ENCODE measurements at regions not wholly inside any gene's neighbourhood (a gene's known extent, or its start where the extent isn't known, plus 50 kb on each side); places are given as distances from the start of the nearest gene placed in this dataset.

DNA sequence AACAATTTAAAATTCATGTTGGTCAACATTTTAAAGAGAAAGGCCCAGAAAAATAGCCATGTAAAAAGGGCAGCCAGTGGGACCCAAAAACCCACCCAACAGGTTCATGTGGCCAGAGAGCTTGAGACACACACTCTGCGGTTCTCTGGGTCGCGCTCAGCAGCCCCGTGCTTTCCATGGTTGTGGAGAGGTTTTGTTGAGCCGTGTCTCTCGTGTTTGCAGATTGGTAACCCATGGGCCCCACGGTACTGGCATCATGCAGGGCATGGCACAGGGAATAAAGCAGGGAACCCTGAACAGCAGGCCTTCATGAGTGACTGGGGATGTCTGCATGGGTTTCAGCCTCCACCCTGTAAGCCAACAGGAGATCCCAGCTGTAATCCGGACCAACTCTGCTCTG is 127.7 kb upstream of the CST7 start:
- Histone ChIP-seq H3K9me1 (ENCODE audit: insufficient read depth, low read length) (no peaks in the 10 kb centered on the region), H3K27ac (ENCODE audit: insufficient read depth, low read length) (no peak overlapping the region), H4K91ac (ENCODE audit: insufficient read depth, low read depth, low read length) (no peak overlapping the region), H3K4ac (ENCODE audit: low read depth, low read length) (no peak overlapping the region), H3K27me3 (ENCODE audit: control insufficient read depth, insufficient read depth, low read length) (peaks cover 8% of the 10 kb centered on the region), H3K36me3 (ENCODE audit: control insufficient read depth, insufficient read depth, low read length) (no peaks in the 10 kb centered on the region), H3K4me1 (ENCODE audit: control insufficient read depth, insufficient read depth, low read length) (no peaks in the 10 kb centered on the region), H2BK5ac (ENCODE audit: low read depth, low read length, poor library complexity, severe bottlenecking) (no peak overlapping the region), H3K79me1 (ENCODE audit: low read depth in 1 of 2, low read length in 2 of 2) (no peaks in the 10 kb centered on the region), H3K23ac (ENCODE audit: low read depth, low read length) (no peak overlapping the region), H2BK120ac (ENCODE audit: low read depth, low read length) (no peak overlapping the region), H3K4me3 (ENCODE audit: insufficient read depth, low read depth, low read length) (no peak overlapping the region), H3K4me2 (ENCODE audit: low read depth, low read length) (no peak overlapping the region), H3K9me3 (ENCODE audit: control insufficient read depth, insufficient read depth, low read length) (no peaks in the 10 kb centered on the region), H2BK20ac (ENCODE audit: low read depth, low read length) (no peak overlapping the region), H2AK9ac (replicated peaks; ENCODE audit: low read depth, low read length, poor library complexity) (no peak overlapping the region), H4K5ac (ENCODE audit: low read depth, low read length) (no peak overlapping the region), H2AFZ (replicated peaks; ENCODE audit: low read length, poor library complexity) (no peak overlapping the region), H2AK5ac (ENCODE audit: low read depth, low read length) (no peak overlapping the region), H3K18ac (ENCODE audit: low read depth, low read length) (no peak overlapping the region), H3K9ac (ENCODE audit: low read depth, low read length) (no peak overlapping the region), H4K20me1 (ENCODE audit: insufficient read depth, low read length) (no peaks in the 10 kb centered on the region), H3K14ac (replicated peaks; ENCODE audit: low read depth, low read length) (no peak overlapping the region), H3K56ac (ENCODE audit: extremely low read depth, insufficient read depth, low read length) (no peak overlapping the region), H4K8ac (ENCODE audit: low read depth in 2 of 2, low read length in 2 of 2) (no peak overlapping the region), H2BK15ac (ENCODE audit: low read depth, low read length) (no peak overlapping the region)
- DNase-seq (no peak), ATAC-seq (ENCODE audit: low read depth) (no peak)
- ChIA-PET CTCF (no interaction called here), POLR2A (ENCODE audit: unreplicated experiment) (no interaction called here)
- intact Hi-C loops (cut with micrococcal nuclease), result no loop called here
- dilution Hi-C loops (cut with HindIII; ENCODE audit: low sequenced_read_pairs, unreplicated experiment), result no loop called here
- no peak for TF ChIP-seq RAD21 (IDR thresholded peaks at IDR 0.05; ENCODE audit: low read length)
- TF ChIP-seq FOS (IDR thresholded peaks at IDR 0.05; ENCODE audit: low read depth, low read length), result no peak
- no peak for TF ChIP-seq SMC3 (IDR thresholded peaks at IDR 0.05; ENCODE audit: low read depth, low read length)
- TF ChIP-seq NFE2L2 (IDR thresholded peaks at IDR 0.05; ENCODE audit: low read depth, low read length), result no peak
- no peak for TF ChIP-seq RCOR1 (IDR thresholded peaks at IDR 0.05; ENCODE audit: insufficient replicate concordance, low read length)
- no peak for TF ChIP-seq MAFK (IDR thresholded peaks at IDR 0.05; ENCODE audit: low read depth, low read length)
- TF ChIP-seq POLR2A (IDR thresholded peaks at IDR 0.05; ENCODE audit: low read depth, low read length), result no peak
- TF ChIP-seq, protein P1, sequence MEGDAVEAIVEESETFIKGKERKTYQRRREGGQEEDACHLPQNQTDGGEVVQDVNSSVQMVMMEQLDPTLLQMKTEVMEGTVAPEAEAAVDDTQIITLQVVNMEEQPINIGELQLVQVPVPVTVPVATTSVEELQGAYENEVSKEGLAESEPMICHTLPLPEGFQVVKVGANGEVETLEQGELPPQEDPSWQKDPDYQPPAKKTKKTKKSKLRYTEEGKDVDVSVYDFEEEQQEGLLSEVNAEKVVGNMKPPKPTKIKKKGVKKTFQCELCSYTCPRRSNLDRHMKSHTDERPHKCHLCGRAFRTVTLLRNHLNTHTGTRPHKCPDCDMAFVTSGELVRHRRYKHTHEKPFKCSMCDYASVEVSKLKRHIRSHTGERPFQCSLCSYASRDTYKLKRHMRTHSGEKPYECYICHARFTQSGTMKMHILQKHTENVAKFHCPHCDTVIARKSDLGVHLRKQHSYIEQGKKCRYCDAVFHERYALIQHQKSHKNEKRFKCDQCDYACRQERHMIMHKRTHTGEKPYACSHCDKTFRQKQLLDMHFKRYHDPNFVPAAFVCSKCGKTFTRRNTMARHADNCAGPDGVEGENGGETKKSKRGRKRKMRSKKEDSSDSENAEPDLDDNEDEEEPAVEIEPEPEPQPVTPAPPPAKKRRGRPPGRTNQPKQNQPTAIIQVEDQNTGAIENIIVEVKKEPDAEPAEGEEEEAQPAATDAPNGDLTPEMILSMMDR (conservative IDR thresholded peaks at IDR 0.05; ENCODE audit: low read depth, low read length), result no peak
- TF ChIP-seq CHD1 (IDR thresholded peaks at IDR 0.05; ENCODE audit: low read depth, low read length), result no peak
- no peak for TF ChIP-seq CEBPB (IDR thresholded peaks at IDR 0.05; ENCODE audit: low read depth, low read length)
- TF ChIP-seq BHLHE40 (IDR thresholded peaks at IDR 0.05; ENCODE audit: low read depth, low read length), result no peak
- TF ChIP-seq, protein P2, sequence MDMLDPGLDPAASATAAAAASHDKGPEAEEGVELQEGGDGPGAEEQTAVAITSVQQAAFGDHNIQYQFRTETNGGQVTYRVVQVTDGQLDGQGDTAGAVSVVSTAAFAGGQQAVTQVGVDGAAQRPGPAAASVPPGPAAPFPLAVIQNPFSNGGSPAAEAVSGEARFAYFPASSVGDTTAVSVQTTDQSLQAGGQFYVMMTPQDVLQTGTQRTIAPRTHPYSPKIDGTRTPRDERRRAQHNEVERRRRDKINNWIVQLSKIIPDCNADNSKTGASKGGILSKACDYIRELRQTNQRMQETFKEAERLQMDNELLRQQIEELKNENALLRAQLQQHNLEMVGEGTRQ (IDR thresholded peaks at IDR 0.05; ENCODE audit: low read depth, low read length), result no peak
- no peak for TF ChIP-seq MAZ (IDR thresholded peaks at IDR 0.05; ENCODE audit: borderline replicate concordance, low read depth, low read length)
- TF ChIP-seq RFX5 (IDR thresholded peaks at IDR 0.05; ENCODE audit: low read depth, low read length), result no peak
- TF ChIP-seq, protein P3, sequence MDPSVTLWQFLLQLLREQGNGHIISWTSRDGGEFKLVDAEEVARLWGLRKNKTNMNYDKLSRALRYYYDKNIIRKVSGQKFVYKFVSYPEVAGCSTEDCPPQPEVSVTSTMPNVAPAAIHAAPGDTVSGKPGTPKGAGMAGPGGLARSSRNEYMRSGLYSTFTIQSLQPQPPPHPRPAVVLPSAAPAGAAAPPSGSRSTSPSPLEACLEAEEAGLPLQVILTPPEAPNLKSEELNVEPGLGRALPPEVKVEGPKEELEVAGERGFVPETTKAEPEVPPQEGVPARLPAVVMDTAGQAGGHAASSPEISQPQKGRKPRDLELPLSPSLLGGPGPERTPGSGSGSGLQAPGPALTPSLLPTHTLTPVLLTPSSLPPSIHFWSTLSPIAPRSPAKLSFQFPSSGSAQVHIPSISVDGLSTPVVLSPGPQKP (IDR thresholded peaks at IDR 0.05; ENCODE audit: borderline replicate concordance, low read depth, low read length), result no peak
- TF ChIP-seq MXI1 (IDR thresholded peaks at IDR 0.05; ENCODE audit: borderline replicate concordance, low read depth, low read length), result no peak
- 100% methylated on average over 2 of the region's 8 CpGs; no CpG with 5 or more reads in 1 of the 2 experiments for WGBS, 2 experiments (ENCODE audit: extremely low coverage in 2 of 2, insufficient read length in 1 of 2)
- no TSS peak for BruUV-seq (replicated peaks)
- in situ Hi-C loops (cut with MboI; ENCODE audit: low sequenced_read_pairs), result no loop called here
